Esophagus muscularis mucosa (tissue), 3 donors: ENCODE measurements at regions not wholly inside any gene's neighbourhood (a gene's known extent, or its start where the extent isn't known, plus 50 kb on each side); places are given as distances from the start of the nearest gene placed in this dataset.
"Not testable (repeated sequence)": the region's sequence is repeated elsewhere in the genome, so short reads cannot be mapped to it uniquely, and the experiment has no call there.

Source experiments
- CTCF ChIP-seq, 3 experiments: fragments of 200-600 bp in 2 of 3; fragments of 450-650 bp in 1 of 3; sonication (generic) in 2 of 3; IDR thresholded peaks; one replicate each; pipeline ENCODE4 v1.5.1; 2017 to 2019; ENCODE audit warnings: antibody characterized with exemption in 3 of 3, mild to moderate bottlenecking in 2 of 3, moderate library complexity in 1 of 3
- POLR2A ChIP-seq: fragments of 450-650 bp; IDR thresholded peaks from one replicate; pipeline ENCODE4 v1.6.1; 2017; ENCODE audit warnings: antibody characterized with exemption, moderate library complexity, mild to moderate bottlenecking, low read depth

- not testable (repeated sequence) for TF ChIP-seq CTCF (IDR thresholded peaks at IDR 0.05); POLR2A
These were observed 331.5 kb downstream of the ADGRD1 start for GRCh38 chr12:131284954-131285904.
